ENCODE measurements at regions not wholly inside any gene's neighbourhood (a gene's known extent, or its start where the extent isn't known, plus 50 kb on each side); places are given as distances from the start of the nearest gene placed in this dataset.

GRCh38 chr2:76039505-76039904 lies 328.8 kb upstream of the GCFC2 start:
- no peak for TF ChIP-seq CTCF (IDR thresholded peaks at IDR 0.05)
- TF ChIP-seq POLR2A (IDR thresholded peaks at IDR 0.05): no peak

Data from uterus (tissue), 2 donors.